ENCODE measurements at regions not wholly inside any gene's neighbourhood (a gene's known extent, or its start where the extent isn't known, plus 50 kb on each side); places are given as distances from the start of the nearest gene placed in this dataset.

DNA sequence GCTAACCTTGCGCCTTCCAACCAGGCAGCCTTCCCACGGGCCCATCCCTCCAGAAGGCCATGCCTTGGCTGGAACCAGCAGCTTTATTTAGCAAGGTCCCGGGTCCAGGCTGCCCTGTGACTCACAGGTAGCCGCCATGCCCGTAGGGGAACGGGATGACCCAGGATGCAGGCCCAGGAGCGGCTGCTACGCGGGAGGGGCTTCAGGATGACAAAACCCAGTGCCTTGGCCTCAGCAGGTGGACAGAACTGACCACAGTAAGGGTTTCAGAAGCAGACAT, 63.3 kb downstream of the RTP5 start:
- H3K9me3 Mint-ChIP-seq = no peaks in the 10 kb centered on the region
- no peaks in the 10 kb centered on the region for H3K36me3 Mint-ChIP-seq (ENCODE audit: low read depth)
- ATAC-seq (no peak), DNase-seq (no peak)
- POLR2A ChIA-PET = no interaction called here
- intact Hi-C loops (cut with micrococcal nuclease) = no loop called here
- H3K4me1 Mint-ChIP-seq (ENCODE audit: low read depth) = no peaks in the 10 kb centered on the region
- CTCF ChIA-PET = no interaction called here
- no peak overlapping the region for H3K27ac Mint-ChIP-seq
- no peak overlapping the region for H3K4me3 Mint-ChIP-seq
- no peak for TF ChIP-seq CTCF (IDR thresholded peaks at IDR 0.05)
- no peaks in the 10 kb centered on the region for H3K27me3 Mint-ChIP-seq

DNA sequence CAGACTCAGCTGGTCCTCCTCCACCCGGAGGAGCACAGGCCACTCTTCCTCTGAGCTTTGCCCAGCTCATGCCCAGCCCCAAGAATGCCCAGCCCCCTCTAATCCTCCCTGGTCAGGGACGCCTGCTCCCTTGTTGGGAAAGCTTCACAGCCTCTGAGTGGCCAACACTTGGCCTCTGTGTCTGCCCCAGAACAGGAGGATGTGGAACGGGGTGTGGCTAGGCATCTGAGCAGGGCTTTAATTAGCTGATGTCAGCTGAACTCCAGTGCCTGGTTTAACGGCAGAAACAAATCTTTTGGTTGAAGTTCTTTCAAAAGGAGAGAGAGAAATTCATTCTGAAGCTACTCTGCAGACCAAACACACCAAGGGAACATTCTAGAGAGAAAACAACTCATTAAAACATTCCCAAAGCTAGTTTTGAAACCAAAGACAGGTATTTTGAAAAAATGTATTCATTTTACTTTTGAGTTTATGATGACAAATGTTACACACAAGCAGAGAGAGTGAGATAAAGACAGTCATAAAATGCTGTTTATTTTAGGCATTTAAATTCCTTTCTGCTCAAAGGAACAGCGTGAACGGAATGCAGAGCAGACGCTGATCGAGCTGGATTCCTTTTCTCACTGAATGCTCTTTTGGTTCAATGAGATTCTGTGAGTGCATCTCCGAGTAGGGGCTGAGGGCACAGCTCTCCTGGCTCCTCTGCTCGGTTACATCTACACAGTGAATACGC, 63.8 kb downstream of the RTP5 start:
- no peak for TF ChIP-seq CTCF (IDR thresholded peaks at IDR 0.05)
- DNase-seq = no peak
- POLR2A ChIA-PET = interaction anchor here (1.1 kb wide), 1 partner anchor 39 kb away, joined by 3 read pairs; no protein-coding TSS in a partner anchor

DNA sequence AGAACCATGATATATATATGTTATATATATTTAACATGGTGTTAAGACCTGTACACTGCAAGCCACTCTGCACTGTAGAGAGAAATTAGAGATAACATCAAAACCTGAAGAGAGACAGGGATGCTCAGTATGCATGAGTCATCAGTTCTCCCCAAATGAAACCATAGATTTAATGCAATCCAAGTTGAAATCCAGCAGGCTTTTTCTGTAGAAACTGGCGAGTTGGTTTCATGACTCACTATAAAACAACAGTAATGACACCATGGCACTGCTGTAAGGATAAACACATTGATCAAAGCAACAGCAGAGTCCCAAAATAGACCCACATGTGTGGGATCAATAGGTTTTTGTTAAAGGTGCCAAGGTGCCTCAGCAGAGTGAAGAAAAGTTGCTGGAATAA, 65.8 kb downstream of the RTP5 start:
- DNase-seq (no peak), ATAC-seq (no peak)
- no peaks in the 10 kb centered on the region for H3K36me3 Mint-ChIP-seq (ENCODE audit: low read depth)
- H3K27me3 Mint-ChIP-seq = no peaks in the 10 kb centered on the region
- TF ChIP-seq CTCF (IDR thresholded peaks at IDR 0.05) = no peak
- CTCF ChIA-PET = no interaction called here
- intact Hi-C loops (cut with micrococcal nuclease) = no loop called here
- H3K27ac Mint-ChIP-seq = no peak overlapping the region
- H3K4me3 Mint-ChIP-seq = no peak overlapping the region
- H3K4me1 Mint-ChIP-seq (ENCODE audit: low read depth) = peaks cover 2% of the 10 kb centered on the region
- POLR2A ChIA-PET = no interaction called here
- peaks cover 2% of the 10 kb centered on the region for H3K9me3 Mint-ChIP-seq

More for the DNA sequence above, 63.8 kb downstream of the RTP5 start:
- Mint-ChIP-seq H3K27me3 (no peaks in the 10 kb centered on the region), H3K4me1 (ENCODE audit: low read depth) (no peaks in the 10 kb centered on the region), H3K27ac (no peak overlapping the region), H3K36me3 (ENCODE audit: low read depth) (no peaks in the 10 kb centered on the region), H3K9me3 (no peaks in the 10 kb centered on the region), H3K4me3 (no peak overlapping the region)
- no peak for ATAC-seq
- CTCF ChIA-PET = no interaction called here
- intact Hi-C loops (cut with micrococcal nuclease) = no loop called here

DNA sequence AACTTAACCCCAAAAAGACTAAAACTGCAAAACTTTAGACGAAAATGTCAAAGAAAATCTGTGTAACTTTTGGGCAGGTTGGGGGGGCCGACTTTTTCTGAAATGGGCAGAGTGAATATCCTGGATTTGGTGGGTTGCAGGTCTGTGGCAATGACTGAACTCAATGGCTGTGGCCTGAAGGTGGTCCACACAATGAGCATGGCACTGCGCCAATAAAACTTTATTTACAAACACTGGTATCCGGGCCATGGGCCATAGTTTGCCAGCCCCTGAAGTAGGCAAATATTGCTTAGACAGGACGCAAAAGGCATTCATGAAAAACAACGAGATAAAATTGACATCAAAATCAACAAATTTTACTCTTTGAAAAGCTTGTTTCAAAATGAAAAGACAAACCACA, 66.2 kb downstream of the RTP5 start:
- ChIA-PET POLR2A (no interaction called here), CTCF (no interaction called here)
- no peak overlapping the region for H3K4me3 Mint-ChIP-seq
- H3K4me1 Mint-ChIP-seq (ENCODE audit: low read depth) = peaks cover 2% of the 10 kb centered on the region
- DNase-seq (no peak), ATAC-seq (no peak)
- H3K27ac Mint-ChIP-seq = no peak overlapping the region
- no peak for TF ChIP-seq CTCF (IDR thresholded peaks at IDR 0.05)
- no peaks in the 10 kb centered on the region for H3K36me3 Mint-ChIP-seq (ENCODE audit: low read depth)
- intact Hi-C loops (cut with micrococcal nuclease) = no loop called here
- no peaks in the 10 kb centered on the region for H3K27me3 Mint-ChIP-seq
- peaks cover 2% of the 10 kb centered on the region for H3K9me3 Mint-ChIP-seq

GRCh38 chr2:241936457-241937133, 67.1 kb downstream of the RTP5 start:
- peaks cover 2% of the 10 kb centered on the region for H3K9me3 Mint-ChIP-seq
- ChIA-PET POLR2A (no interaction called here), CTCF (no interaction called here)
- intact Hi-C loops (cut with micrococcal nuclease) = no loop called here
- TF ChIP-seq CTCF (IDR thresholded peaks at IDR 0.05) = no peak
- H3K4me3 Mint-ChIP-seq = no peak overlapping the region
- no peaks in the 10 kb centered on the region for H3K27me3 Mint-ChIP-seq
- DNase-seq (no peak), ATAC-seq (no peak)
- H3K27ac Mint-ChIP-seq = no peak overlapping the region
- H3K4me1 Mint-ChIP-seq (ENCODE audit: low read depth) = peaks cover 4% of the 10 kb centered on the region
- H3K36me3 Mint-ChIP-seq (ENCODE audit: low read depth) = no peaks in the 10 kb centered on the region

Measured in activated CD8-positive, alpha-beta T cell treated with anti-CD3 and anti-CD28 coated beads for 36 hours (primary cell).